DMS114 treated with DMSO at 0.1 percent for 48 hours (cell line): ENCODE measurements at regions not wholly inside any gene's neighbourhood (a gene's known extent, or its start where the extent isn't known, plus 50 kb on each side); places are given as distances from the start of the nearest gene placed in this dataset.

Experiments used
- DNase-seq: peaks from one replicate; lab custom pipeline; 2025; ENCODE audit not compliant: unreplicated experiment; lab: John Stamatoyannopoulos, UW

- no peak for DNase-seq
Observed at GRCh38 chr12:87930033-87930432, 99.2 kb downstream of the C12orf50 start.

DNA sequence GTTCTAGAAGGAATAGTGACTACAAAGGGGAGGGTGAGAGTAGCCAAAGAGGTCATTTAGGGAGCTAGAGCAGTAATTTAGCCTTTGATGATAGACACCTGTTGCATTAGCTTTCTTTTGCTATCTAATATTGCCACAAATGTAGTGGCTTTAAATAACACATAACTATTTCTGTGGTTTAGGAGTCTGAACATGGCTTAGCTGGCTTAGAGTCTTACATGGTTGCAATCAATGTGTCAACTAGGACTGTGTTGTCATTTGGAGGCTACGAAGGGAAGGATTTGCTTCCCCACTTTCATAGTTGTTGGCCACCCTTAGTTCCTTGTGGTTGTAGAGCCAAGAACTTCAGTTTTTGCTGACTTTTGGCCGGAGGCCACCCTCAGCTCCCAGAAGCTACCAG is 99.9 kb downstream of the C12orf50 start:
- no peak for DNase-seq

- DNase-seq, result no peak
Observed at GRCh38 chr12:87928031-87928430, 101.2 kb downstream of the C12orf50 start.

DNA sequence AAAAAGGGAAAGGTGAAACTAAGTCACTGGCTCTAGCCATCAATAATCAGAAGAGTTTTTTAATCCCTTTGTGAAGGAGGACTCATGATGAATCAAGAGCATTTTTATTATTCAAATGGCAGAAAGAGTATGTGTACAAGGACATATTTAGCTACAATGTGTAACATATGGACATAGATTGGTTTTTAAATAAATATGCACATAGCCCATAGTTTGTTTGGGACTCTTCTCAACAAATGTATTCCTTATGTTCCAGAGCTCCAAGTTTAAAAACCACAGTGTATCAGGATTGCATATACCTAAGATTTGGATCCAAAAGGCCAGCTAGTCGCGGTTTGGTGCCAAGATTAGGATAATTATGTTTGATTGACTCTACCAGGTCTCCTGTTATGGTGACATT is 104.2 kb downstream of the C12orf50 start:
- no peak for DNase-seq

DNA sequence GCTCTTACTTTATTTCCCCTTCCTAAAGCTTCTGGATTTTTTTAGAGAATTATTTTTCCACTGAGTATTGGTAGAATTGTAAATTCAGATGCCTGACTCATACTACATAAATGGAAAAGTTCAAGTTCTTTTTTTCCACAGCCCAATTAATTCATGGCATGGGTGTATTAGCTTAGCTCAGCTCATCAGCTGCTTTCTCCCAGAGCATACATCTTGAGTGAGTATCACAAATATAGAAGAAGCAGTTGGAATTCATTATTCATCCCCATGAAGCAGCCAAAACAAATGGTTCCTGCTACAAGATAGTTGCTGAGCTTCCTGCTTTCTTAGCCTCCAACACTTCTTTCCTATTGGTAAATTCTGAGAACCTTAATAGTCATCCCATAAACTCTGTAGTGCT is 105.1 kb downstream of the C12orf50 start:
- DNase-seq, result no peak

GRCh38 chr12:87923361-87923760 is 105.8 kb downstream of the C12orf50 start:
- no peak for DNase-seq

GRCh38 chr12:87922736-87923135 is 106.5 kb downstream of the C12orf50 start:
- no peak for DNase-seq

- DNase-seq, result peak; percentile 44
Observed at GRCh38 chr12:87921621-87922020, 107.6 kb downstream of the C12orf50 start.

DNA sequence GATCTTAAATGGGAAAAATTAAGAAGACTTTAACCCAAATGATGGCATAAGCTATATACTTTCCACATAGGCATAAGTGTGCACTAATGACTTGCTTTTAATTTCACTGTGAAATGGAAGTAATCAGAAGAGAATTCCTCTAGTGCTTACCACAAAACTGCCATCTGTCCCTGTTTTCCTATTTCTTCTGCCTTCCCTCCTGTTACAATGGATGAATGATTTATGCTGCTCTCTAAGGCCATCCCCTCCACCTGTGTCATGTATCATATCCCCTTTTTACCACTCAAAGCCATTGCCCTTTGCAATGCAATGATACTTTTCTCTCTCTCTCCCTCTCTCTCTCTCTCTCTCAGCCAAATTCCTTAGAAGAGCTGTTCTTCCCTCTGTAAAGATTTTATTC is 109.1 kb downstream of the C12orf50 start:
- no peak for DNase-seq

GRCh38 chr12:87901457-87901856 is 127.7 kb downstream of the C12orf50 start:
- no peak for DNase-seq

GRCh38 chr12:87897662-87898061 is 131.5 kb downstream of the C12orf50 start:
- no peak for DNase-seq

DNA sequence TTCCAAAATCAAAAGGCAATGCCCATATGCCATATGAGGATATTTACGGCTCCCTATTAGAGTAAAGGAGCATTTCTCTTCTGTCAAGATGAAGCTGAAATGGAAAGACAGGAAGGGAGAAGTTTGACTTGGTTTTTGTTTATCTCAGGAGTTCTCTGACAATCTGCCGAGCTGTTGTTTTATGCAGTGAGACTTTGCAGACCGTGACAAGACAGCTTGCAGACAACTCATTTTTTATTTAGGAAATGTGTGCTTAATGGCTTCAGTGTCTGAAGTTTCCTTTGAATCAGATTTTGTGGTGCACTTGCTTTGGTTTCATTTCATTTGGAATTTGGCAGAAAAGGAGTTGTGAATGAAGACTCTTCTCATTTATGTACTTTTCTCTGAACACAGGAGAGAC is 145.4 kb downstream of the C12orf50 start:
- DNase-seq, result peak; percentile 68

GRCh38 chr12:87879141-87879540 is 150.1 kb downstream of the C12orf50 start:
- DNase-seq, result no peak

DNA sequence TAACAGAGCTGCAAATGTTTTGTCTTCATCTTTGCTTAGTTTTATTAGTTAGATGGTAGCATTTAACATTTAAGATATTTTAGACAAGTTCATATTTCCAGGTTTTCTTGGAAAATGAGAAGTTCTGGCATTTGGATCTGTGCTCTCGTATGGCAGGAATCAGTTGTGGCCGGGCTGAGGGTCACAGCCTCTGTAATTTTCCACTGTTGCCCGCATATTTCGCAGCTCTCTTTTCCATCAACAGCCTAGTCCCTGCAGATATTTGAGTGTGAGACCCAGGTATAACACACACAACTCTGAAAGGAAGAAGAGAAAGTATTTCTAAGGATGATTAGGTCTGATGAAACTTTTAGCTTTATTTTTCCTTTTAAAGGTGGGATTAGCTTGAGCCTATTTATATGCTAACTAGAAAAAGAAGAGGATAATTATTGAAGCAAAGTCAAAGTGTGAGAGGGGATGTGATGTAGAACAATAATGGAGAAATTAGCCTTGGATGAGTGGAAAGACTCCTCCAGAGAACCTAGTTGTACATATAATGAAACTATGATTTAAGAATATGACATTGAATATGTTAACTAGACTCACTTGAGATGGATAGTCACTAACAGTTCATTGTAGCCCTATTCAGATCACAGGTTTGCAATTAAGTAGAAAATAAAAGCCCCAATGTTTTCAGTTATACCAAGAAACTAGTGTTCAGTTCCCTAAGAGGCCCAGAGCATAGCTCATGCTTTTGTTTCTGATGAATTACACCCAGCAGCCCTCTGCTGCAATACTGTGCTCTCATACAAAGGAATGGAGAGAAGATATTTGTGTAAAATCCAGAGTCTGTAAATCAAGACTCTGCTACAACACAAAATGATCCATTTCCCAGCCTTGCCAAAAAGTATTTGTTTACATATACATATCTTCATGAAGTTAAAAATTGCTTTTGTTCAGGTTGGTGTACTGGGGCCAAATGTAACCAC is 158.4 kb downstream of the C12orf50 start:
- DNase-seq, result peak; percentile 38

- DNase-seq, result no peak
Observed at GRCh38 chr12:87870061-87870460, 159.1 kb downstream of the C12orf50 start.

GRCh38 chr12:87866578-87867292 is 162.5 kb downstream of the C12orf50 start:
- DNase-seq, result peak; percentile 57

DNA sequence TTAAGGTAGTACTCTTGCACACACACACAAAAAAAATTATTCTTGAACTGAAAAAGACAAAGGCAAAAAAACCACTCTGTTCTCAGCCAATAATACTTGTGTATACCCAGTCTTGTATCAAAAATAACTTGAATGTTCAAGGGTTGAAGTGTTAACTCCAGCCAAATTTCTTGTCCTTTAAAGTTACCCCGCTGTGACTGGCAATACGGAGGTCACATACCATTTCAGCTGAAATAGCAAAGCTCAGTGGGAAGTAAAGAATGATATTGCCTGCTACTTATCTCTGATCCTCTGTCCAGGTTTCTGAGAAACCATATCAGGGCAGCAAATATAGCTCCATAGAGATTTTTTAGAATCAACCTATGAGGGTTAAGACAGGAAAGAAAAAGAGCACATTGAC is 167.4 kb downstream of the C12orf50 start:
- DNase-seq, result peak; percentile 66

GRCh38 chr12:87853448-87854003 is 175.7 kb downstream of the C12orf50 start:
- no peak for DNase-seq

GRCh38 chr12:87849074-87849473 is 180.1 kb downstream of the C12orf50 start:
- no peak for DNase-seq

DNA sequence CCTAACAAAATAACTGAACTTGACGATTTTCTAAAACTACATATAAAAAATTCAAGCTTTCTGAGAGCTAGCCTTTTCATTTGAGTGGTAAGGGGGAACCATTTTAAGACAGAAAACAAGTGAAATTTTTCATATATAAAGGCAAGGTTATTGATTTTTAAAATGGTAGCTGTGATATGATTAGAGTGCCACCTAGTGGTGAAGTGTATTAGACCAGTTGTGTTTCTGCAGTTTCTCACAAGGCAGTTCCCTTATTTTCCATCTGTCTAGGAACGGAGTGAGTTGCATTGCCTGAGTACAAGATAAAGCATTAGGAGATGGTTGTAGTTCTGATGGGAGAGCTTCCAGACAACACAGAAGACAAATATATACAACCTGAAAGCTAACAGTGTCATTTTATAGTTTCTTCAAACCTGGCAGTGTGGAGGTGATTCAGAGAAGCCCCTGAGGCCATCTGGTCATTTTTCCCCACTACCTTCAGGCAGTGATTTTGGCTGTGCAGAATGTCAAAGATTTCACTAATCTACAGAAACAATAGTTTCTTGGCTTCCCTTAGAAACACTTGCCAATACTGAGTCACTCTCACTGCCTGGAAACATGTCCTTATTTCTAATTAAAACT is 180.8 kb downstream of the C12orf50 start:
- peak; percentile 80 for DNase-seq

DNA sequence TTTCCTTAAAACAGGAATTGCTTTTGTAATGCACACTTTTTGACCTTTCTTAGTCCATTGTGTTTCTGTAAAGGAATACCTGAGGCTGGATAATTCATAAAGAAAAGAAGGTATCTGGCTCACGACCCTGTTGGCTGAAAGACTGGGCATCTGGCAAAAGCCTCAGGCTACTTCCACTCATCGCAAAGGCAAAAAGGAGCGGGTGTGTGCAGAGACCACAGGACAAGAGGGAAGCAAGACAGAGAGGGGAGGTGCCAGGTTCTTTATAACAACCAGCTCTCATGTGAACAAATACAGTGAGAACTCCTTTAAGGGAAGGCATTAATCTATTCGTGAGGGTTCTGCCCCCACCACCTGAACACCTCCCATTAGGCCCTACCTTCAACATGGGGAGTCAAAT is 182.1 kb downstream of the C12orf50 start:
- DNase-seq, result no peak
